Stimulated activated CD8-positive, alpha-beta memory T cell treated with anti-CD3 and anti-CD28 coated beads, Interleukin-12 subunit alpha, Interleukin-12 subunit beta, amount 100 ng/mL, for 24 hours (primary cell): ENCODE measurements at regions not wholly inside any gene's neighbourhood (a gene's known extent, or its start where the extent isn't known, plus 50 kb on each side); places are given as distances from the start of the nearest gene placed in this dataset.
"Not testable (repeated sequence)": the region's sequence is repeated elsewhere in the genome, so short reads cannot be mapped to it uniquely, and the experiment has no call there.

Experiments used
- DNase-seq: peaks from one replicate; pipeline ENCODE4 v3.0.0-alpha.2; 2020; ENCODE audit errors: extremely low read depth

GRCh38 chr12:88833641-88834116 is 253.4 kb upstream of the KITLG start:
- DNase-seq, result no peak

DNA sequence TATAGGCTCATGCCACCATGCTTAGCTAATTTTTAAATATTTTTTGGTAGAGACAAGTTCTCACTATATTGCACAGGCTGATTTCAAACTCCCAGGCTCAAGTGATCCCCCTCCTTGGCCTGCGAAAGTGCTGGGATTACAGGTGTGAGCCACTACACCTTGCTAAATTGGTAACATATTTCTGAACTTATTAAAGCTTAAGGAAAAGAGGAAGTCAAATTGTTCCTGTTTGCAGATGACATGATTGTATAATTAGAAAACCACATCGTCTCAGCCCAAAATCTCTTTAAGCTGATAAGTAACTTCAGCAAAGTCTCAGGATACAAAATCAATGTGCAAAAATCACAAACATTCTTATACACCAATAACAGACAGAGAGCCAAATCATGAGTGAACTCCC is 248.3 kb upstream of the KITLG start:
- DNase-seq, result not testable (repeated sequence)

DNA sequence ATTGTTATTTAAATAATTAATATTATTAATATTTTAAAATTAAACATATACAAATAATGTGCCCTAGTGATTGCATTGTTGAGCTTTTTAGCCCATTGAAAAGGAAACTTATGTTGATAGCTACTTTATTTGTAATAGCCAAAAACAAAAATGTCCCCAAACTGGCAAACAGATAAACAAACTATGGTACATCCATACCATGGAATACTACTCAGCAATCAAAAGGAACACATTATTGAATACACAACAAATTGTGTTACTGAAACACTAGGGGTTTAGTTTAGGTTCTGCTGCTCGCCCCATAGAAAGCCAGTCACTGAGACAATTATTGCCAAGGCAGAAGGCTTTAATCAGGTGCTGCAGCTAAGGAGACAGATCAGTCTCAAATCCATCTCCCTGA is 239.7 kb upstream of the KITLG start:
- DNase-seq, result no peak

DNA sequence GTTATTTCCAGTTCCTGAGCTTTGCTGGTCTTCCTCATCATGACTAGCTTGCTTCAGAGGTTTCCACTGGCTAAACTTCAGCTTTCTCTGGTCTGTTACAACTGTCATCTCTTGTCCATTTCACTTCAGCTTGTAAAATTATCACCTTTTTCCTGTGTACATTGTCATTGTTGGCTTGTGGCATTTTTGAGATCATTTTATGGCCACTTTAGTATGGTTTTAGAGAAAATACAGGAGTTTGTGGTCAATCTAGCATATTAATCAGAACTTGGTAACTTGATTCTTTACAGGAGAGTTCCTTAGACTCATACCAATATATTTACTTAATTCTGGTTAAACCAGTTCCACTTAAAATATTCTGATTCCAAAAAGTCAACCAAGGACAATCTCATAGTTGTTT is 235.9 kb upstream of the KITLG start:
- DNase-seq, result no peak

GRCh38 chr12:88814779-88815178 is 234.5 kb upstream of the KITLG start:
- no peak for DNase-seq

- no peak for DNase-seq
These were observed 232.3 kb upstream of the KITLG start for GRCh38 chr12:88812610-88813009.

DNA sequence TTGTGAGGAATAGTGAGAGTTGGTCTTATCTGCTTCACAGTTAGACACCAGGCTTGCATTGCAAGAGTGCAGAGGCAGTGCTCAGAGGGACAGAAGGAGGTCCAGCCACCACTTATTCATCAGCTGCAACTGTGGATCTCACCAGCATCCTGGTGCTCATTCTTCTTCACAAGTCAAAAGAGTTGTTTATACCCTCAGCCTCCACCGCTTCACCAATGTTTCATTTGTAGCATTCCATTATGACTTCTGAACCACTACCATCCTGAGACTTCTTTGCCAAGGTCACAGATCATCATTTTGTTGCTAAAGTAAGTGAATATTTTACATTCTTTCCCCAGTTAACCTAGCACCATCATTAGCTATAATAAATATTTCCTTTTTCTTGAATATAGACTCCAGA is 230.5 kb upstream of the KITLG start:
- no peak for DNase-seq

- not testable (repeated sequence) for DNase-seq
These were observed 229.6 kb upstream of the KITLG start for GRCh38 chr12:88809841-88810240.

DNA sequence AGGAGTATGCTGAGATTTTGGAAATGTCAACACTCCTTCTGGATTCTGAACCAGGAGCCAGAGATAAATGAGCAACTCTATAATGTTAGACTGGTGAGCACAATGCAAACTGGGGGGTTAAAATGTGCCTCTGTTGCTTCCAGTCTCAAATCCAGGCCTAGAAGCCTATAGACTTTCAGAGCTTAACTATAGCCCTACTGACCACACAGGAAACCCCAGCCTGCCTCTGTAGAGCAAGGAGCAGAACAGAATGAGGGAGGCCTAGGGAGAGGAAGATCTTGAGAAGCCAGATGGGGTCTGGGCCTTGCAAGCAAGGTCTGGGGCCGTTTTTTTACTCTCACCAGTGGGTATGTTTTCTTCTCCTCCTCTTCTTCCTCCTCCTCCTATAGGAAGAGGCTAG is 225.4 kb upstream of the KITLG start:
- no peak for DNase-seq

- no peak for DNase-seq
These were observed 225.0 kb upstream of the KITLG start for GRCh38 chr12:88805286-88805685.

DNA sequence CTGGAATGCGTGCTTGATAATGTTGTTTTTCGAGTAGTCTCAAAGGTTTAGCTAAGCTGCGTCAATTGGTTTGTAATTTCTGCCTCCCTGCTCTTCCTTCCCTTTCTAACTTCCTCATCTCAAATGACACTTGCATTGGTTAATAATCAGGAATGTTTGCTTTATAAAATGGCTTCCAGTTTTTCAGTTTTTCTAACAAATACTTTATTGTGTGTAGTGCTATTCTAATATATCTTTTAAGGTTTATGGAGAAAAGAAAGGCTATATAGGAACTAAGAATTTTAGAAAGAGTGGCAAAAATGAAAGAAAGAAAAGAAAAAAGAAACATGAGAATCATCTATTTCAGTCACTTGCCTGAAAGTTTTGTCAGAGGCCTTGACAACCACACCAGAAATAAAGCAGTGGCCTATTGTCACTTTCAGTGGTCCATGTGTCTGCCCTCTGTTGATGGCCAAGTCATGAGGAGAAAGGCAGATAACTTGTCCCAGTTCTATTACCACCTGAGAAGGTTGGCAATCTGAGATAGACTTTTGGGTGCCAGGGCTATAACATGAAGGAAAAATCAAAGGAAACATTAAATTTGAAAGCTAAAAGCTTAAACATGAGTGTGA is 221.9 kb upstream of the KITLG start:
- DNase-seq, result no peak

- DNase-seq, result no peak
These were observed 221.2 kb upstream of the KITLG start for GRCh38 chr12:88801227-88802095.

DNA sequence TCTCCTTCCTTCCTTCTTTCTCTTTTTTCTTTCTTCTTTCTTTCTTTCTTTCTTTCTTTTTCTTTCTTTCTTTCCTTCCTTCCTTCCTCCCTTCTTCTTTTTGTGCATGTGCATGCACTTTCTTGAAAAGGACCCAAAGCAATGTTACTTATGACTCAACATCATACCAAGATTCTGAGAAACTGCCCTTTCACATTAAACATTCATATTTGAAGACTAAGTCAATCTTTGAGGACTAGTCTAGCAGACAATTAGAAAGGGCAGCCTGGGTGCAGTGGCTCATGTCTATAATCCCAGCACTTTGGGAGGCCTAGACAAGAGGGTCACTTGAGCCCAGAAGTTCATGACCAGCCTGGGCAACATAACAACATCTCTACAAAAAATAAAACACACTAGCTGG is 212.8 kb upstream of the KITLG start:
- no peak for DNase-seq

DNA sequence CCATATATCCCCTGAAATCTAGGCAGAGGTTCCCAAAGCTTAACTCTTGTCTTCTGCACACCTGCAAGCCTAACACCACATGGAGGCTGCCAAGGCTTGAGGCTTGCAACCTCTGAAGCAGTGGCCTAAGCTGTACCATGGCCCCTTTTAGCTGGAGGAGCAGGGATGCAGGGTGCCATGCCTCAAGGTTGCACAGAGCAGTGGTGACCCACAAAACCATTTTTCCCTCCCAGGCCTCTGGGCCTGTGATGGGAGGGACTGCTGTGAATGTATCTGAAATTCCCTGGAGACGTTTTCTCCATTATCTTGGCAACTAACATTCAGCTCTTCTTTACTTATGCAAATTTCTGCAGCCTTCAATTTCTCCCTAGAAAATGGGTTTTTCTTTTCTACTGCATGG is 210.0 kb upstream of the KITLG start:
- no peak for DNase-seq

DNA sequence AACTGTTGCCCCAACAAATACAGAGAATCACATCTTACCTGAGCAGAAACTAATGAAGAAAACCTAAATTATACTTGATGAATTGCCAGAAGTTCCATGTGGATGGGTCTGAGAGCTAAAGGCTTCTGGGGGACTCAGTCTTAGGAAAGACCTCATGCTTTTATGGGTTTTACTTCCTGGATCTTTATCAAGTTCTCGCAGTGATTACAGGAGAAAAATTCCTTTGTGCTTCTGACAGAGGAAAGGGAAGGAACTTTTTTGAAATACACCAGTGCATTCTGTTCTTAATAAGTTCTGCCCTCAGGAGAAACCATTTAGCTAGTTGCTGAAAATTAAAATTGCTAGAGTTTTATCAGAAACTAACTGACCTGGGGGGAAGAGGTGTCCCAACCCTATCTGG is 203.9 kb upstream of the KITLG start:
- DNase-seq, result no peak

DNA sequence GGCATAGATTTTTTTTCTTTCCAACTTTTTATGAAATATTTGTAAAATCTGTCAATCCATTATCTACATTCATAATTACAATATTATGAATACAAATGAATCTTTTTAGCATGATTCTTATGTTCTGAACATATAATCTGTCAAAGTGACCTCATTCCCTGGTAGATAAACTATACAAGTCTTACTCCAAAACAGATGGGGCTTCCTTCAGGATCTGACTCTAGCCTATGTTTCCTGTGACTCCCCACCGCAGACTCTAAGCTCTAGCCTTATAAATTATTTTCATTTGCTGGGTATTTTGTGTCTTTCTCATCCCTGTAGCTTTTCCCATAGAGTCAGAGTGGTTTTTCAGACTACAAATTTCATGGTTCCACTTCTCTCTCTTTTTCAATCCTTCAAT is 202.1 kb upstream of the KITLG start:
- no peak for DNase-seq

GRCh38 chr12:88781909-88782308 is 201.6 kb upstream of the KITLG start:
- DNase-seq, result no peak

- no peak for DNase-seq
These were observed 197.8 kb upstream of the KITLG start for GRCh38 chr12:88778064-88778463.

DNA sequence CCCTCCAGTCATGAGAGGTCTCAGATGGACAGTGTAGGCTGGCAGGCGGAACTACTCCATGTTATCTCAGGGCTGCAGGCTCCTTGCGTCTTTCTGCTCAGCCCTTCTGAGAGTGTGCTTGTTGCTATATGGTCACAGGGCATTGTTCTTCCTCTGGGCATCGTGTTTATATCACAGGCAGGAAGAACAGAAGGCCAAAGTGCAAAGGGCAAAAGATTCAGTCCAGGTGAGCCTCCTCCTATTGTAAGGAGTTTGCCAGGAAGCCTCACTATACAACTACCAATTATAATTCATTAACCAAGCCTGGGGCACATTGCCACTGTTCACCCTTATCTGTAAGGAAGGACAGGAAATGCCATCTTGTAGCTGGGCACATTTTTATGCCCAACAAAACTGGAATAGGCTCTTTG is 195.5 kb upstream of the KITLG start:
- no peak for DNase-seq

GRCh38 chr12:88767699-88768098 is 187.4 kb upstream of the KITLG start:
- DNase-seq, result no peak

DNA sequence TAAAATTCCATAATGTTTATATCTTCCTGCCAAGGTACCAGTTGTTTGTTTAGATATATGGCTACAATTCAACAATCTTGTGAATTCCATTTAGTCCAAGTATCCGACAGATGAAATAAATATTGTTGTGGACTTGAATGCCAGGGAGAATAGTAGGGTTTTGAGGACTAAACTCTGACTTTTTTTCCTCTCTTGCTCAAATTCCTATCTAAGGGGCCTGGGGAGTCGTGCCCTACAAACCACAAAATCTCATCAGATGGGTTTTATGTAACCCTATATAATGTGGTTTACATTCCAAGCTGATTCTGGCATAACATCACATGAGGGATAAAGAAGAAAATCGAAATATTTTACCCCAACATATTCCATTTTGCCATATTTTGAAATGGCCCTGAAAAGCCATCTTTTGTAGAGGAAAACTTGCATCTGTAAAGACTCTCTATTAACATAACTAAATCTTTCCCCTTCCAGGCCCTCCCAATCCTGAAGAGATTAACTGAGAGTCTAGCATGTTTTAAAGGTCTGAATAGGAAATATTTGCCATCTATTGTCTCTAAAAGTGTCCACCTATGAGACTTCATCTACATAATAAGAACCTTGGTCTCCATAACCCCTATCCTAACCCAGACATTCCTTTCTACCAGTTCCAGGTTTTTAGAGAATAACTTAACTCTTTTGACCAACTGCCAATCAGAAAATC is 184.7 kb upstream of the KITLG start:
- no peak for DNase-seq

- no peak for DNase-seq
These were observed 183.3 kb upstream of the KITLG start for GRCh38 chr12:88763536-88764100.
